Hepatocyte (in vitro differentiated cells): ENCODE measurements at regions not wholly inside any gene's neighbourhood (a gene's known extent, or its start where the extent isn't known, plus 50 kb on each side); places are given as distances from the start of the nearest gene placed in this dataset.

Experiments
- CTCF ChIP-seq: fragments of 200-600 bp; sonication (generic); IDR thresholded peaks from 2 replicates; pipeline ENCODE4 v1.5.1; 2016; ENCODE audit warnings: antibody characterized with exemption, mild to moderate bottlenecking; ENCODE audit not compliant: poor library complexity
- EZH2phosphoT487 ChIP-seq: fragments of 200-600 bp; sonication (generic); IDR thresholded peaks from one replicate; pipeline ENCODE4 v1.6.1; 2018; ENCODE audit warnings: antibody characterized with exemption, mild to moderate bottlenecking, low read depth, moderate library complexity; ENCODE audit not compliant: unreplicated experiment, severe bottlenecking

DNA sequence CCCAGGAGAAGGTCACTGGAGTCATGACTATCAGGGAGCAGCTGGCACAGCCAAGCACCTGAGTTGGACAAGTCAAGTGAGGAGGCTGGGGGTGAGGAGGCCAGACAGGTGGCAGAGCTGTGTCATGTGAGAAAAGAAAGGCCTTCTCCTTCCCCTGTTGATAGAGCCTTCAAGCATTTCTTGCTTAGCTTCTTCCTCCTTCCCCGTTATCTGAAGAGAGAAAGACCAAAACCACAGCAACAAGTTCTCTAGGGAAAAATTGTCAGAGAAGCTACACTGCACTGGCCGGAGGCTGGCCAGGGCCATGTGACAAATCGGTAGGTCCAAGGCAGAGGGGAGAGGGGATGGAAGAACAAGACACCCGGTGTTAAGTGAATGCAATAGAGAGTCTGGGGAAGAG lies 202.1 kb upstream of the PRDM1 start:
- TF ChIP-seq CTCF = no peak
- no peak for TF ChIP-seq EZH2phosphoT487
